ENCODE measurements at regions not wholly inside any gene's neighbourhood (a gene's known extent, or its start where the extent isn't known, plus 50 kb on each side); places are given as distances from the start of the nearest gene placed in this dataset.

DNA sequence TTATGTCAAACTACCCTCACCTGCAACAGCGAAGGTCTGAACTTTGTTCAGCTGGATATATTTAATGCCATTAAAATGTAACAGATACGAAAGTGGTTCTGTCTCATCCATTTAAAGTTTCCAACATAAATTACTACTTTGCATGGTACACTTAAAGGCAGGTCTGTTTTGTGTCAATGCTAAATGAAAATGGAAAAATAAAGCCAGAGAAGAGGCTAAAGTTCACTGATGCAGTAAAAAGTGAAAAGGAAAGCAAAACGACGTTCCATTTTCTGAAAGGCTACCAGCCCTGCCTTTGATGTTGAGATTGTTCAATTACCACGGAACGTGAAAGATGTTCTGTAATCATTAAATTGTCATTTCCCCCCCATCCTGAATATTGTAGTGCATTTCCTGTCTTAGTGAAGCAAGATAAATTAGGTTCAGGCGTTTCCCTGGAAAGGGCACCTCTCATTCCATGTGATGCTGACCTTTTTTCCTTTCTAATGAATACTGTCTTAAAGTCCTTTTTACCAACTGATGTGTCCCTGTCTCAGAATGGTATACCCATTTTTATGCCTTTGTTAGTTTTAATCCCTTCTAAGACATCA lies 334.7 kb upstream of the JAG1 start:
- H3K27ac ChIP-seq: no peak overlapping the region
- H3K4me3 ChIP-seq: no peak overlapping the region

- no peak overlapping the region for H3K4me3 ChIP-seq
- peak overlapping the region in 1 of 21 experiments; percentile 13 for H3K27ac ChIP-seq
Measured at GRCh38 chr20:11011653-11012052, 337.9 kb upstream of the JAG1 start.

DNA sequence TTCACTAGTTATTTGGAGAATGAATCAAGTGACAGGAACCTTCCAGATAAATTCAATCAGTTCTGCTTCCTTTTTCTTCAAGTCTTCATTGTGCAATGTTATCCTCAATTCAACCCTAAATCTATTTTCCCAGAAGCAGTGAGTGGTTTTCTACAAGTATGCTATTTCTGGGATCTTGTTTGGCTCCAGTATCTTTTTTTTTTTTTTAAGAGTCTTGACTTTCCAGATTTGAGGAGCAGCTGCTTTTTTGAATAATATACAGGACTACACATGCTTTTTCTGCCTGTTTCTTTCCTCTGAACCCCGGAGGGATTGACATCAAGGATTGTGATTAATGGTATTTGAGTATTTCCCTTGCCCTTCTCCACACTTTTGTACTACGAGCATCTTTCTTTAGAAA lies 339.2 kb upstream of the JAG1 start:
- Histone ChIP-seq H3K27ac (peak overlapping the region in 6 of 21 experiments; percentile 1 to 70 (median 51)), H3K4me3 (no peak overlapping the region)

- peak overlapping the region in 4 of 21 experiments; percentile 40 to 70 (median 58) for H3K27ac ChIP-seq
- H3K4me3 ChIP-seq: no peak overlapping the region
Measured at GRCh38 chr20:11013801-11014200, 340.0 kb upstream of the JAG1 start.

- Histone ChIP-seq H3K4me3 (no peak overlapping the region), H3K27ac (peak overlapping the region in 2 of 21 experiments; percentile 26 to 42)
Measured at GRCh38 chr20:11015440-11015839, 341.6 kb upstream of the JAG1 start.

DNA sequence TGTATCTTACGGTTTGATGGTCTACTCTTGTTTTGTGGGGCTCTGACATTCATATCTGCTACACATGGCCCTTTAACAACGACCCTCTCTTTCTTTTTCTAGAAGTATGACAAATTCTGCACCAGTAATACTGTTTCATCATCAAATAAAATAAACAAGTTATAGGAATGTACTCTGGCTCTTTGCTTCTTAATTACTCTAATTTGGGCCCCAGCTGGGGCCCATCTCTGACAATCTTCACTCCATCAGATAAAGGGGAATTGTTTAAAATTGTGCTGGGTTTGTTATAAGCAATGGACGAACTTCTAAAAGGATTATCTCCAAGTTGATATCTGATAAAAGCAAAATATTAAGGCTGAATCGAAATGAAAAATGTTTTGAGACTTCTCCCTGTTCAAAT lies 343.6 kb upstream of the JAG1 start:
- H3K4me3 ChIP-seq: no peak overlapping the region
- H3K27ac ChIP-seq: no peak overlapping the region

DNA sequence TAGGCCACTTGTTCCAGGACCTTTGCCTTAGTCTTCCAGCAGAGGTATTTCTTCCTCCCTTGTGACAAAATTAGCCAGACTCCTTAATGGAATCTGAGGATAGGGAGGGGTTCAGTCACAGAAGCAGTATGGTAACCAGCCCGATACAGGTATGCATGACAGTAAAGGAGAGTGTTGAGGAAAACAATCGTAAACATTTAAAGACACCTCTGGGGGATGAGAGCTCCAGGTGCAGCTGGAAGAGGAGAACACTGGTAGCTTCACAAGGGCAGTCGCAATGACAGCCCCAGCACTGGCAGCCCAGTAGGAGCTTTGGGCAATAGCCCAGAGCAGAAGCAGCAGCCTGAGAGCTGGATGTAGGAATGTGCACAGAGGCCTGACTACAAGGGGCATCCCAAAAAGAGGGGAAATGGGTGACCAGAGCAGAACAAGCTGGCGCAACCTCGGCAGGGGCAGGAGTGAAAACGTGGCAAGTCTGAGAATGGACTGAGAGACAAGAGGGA lies 344.9 kb upstream of the JAG1 start:
- Histone ChIP-seq H3K4me3 (no peak overlapping the region), H3K27ac (no peak overlapping the region)

DNA sequence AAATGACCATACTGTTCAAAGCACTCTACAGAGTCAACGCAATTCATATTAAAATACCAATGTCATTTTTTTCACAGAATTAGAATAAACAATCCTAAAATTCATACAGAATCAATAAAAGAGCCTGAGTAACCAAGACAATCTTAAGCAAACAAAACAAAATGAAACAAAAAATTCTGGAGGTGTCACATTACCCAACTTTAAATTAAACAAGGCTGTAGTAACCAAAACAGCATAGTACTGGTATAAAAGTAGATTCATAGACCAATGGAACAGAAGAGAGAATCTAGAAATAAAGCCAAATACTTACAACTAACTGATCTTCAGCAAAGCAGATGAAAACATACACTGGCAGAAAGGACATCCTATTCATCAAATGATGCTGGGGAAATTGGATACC lies 346.9 kb upstream of the JAG1 start:
- H3K27ac ChIP-seq: no peak overlapping the region
- H3K4me3 ChIP-seq: no peak overlapping the region

GRCh38 chr20:11027224-11027623 lies 353.4 kb upstream of the JAG1 start:
- Histone ChIP-seq H3K4me3 (no peak overlapping the region), H3K27ac (no peak overlapping the region)

DNA sequence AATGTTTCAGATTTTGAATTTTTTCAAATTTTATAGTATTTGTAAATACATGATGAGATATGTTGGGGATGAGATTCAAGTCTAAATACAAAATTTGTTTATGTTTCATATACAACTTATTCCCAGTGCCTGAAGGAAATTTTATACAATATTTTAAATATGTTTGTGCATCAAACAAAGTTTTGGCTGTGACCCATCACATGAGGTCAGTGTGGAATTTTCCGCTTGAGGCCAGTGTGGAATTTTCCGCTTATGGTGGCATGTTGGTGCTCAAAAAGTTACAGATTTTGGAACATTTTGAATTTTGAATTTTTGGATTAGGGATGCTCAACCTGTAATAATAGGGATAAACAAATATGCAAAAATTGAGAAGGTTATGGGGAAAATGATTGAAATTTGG lies 356.6 kb upstream of the JAG1 start:
- Histone ChIP-seq H3K4me3 (no peak overlapping the region), H3K27ac (no peak overlapping the region)

- Histone ChIP-seq H3K4me3 (no peak overlapping the region), H3K27ac (no peak overlapping the region)
Measured at GRCh38 chr20:11031300-11031699, 357.5 kb upstream of the JAG1 start.

- Histone ChIP-seq H3K4me3 (no peak overlapping the region), H3K27ac (no peak overlapping the region)
Measured at GRCh38 chr20:11032611-11033010, 358.8 kb upstream of the JAG1 start.

GRCh38 chr20:11034025-11034424 lies 360.2 kb upstream of the JAG1 start:
- no peak overlapping the region for H3K4me3 ChIP-seq
- no peak overlapping the region for H3K27ac ChIP-seq

DNA sequence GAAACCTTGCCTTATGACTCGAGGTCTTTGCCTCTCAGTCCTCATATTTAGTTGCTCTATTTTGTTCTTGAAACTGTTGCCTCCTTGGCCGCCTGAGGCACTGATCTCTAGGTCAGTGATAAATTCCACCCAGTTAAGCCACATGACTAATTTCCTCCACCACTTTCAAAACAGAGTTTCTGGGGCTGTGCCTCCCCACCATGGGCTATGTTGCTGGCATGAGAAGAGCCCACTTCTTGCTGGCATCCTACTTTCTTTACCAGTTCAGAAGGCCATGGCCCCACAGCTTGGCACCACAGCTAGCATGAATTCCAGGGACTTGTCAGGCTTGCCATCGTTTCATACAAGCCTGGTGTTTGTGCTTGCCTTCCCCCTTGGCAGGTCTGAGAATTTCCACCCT lies 361.4 kb upstream of the JAG1 start:
- no peak overlapping the region for H3K4me3 ChIP-seq
- H3K27ac ChIP-seq: no peak overlapping the region

DNA sequence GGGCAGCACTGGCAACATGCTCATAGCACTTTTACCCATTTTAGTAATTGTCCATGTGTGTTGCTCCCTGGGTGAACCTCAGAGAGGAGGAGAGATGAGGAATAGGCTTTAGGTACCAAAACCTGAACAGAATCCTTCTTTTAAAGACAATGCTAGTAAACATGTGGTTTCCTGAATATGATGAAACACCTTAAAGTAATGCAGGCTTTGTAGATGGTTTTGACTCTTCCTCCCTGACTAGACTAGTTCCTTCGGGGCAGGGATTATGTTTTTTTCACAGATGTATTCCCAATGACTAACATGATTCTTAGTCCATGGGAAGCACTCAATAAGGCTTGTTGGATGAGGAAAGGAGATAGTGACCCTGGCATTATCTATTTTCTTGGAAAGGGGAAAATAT lies 367.6 kb upstream of the JAG1 start:
- H3K27ac ChIP-seq: no peak overlapping the region
- no peak overlapping the region for H3K4me3 ChIP-seq

DNA sequence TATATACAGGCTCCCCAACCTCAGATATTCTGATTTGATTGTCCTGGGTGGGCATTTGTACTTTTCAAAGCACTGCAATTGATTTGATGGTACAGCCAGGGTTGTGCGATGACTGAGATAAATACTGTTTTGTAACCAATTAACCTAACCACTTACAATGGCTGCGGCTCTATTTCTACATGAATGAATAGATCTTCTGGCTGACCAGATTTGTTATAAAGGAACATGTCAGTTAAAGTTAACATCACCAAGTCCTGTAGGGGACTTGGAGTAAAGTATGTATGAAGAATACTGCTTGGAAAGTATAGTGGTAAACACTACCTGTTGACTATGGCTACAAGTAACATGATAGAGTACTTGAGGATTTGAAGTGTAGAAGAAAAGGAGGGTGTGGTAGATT lies 369.2 kb upstream of the JAG1 start:
- Histone ChIP-seq H3K27ac (no peak overlapping the region), H3K4me3 (no peak overlapping the region)

DNA sequence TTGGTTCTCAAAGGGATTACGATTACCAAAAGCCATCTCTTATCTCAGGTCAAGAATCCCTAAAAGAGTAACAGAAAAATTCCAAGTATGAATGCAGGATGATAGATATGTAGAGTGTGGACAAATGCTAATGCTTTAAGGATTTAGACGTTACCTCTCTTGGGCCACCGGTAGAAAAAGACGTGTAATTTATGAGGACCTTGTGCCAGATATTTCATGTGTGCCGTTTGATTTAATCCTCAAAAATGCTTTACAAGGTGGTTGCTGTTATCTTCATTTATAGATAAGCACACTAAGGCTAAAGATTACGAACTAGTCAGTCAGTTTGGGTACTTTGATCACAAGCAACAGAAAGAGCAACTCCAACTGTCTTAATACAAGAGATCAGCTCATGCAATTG lies 370.8 kb upstream of the JAG1 start:
- H3K27ac ChIP-seq: no peak overlapping the region
- H3K4me3 ChIP-seq: no peak overlapping the region

GRCh38 chr20:11045412-11046175 lies 371.8 kb upstream of the JAG1 start:
- Histone ChIP-seq H3K4me3 (no peak overlapping the region), H3K27ac (no peak overlapping the region)

- Histone ChIP-seq H3K4me3 (no peak overlapping the region), H3K27ac (no peak overlapping the region)
Measured at GRCh38 chr20:11047559-11047958, 373.8 kb upstream of the JAG1 start.

- no peak overlapping the region for H3K27ac ChIP-seq
- no peak overlapping the region for H3K4me3 ChIP-seq
Measured at GRCh38 chr20:11048739-11049138, 374.9 kb upstream of the JAG1 start.

DNA sequence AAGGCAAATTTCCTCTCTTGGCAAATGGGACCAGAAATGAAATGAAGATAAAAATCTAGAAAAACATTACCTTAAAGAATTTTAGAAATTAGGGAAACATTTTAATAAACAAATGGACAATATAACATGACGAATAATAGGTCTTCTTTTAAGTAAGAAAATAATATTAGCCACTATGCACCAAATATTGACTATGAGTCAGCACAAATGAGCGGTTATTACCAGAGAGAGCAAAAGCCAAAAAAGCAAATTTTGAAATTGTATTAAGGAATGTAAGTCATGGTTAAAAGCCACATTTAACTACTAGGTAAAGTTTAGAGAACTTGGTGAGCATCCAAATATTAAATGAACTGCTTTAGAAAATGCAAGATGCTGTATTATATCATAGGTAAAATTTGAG lies 376.6 kb upstream of the JAG1 start:
- Histone ChIP-seq H3K27ac (no peak overlapping the region), H3K4me3 (no peak overlapping the region)

GRCh38 chr20:11051136-11051535 lies 377.3 kb upstream of the JAG1 start:
- no peak overlapping the region for H3K4me3 ChIP-seq

More at GRCh38 chr20:11051136-11051535, 377.3 kb upstream of the JAG1 start:
- H3K27ac ChIP-seq: no peak overlapping the region

All from skin epidermis (tissue), 12 donors.